ENCODE measurements at regions not wholly inside any gene's neighbourhood (a gene's known extent, or its start where the extent isn't known, plus 50 kb on each side); places are given as distances from the start of the nearest gene placed in this dataset.

GRCh38 chr15:97091093-97091492 is 760.6 kb downstream of the NR2F2 start:
- ATAC-seq: no peak
- TF ChIP-seq CSDC2 (CRISPR knock-in tag; IDR thresholded peaks at IDR 0.05) (no peak), GLIS3 (CRISPR knock-in tag; IDR thresholded peaks at IDR 0.05) (no peak), ZNF8 (CRISPR knock-in tag; IDR thresholded peaks at IDR 0.05) (no peak), TOX (CRISPR knock-in tag; IDR thresholded peaks at IDR 0.05; ENCODE audit: borderline replicate concordance) (no peak), RARB (CRISPR knock-in tag; IDR thresholded peaks at IDR 0.05) (no peak), ISL1 (CRISPR knock-in tag; IDR thresholded peaks at IDR 0.05) (no peak), POU6F1 (CRISPR knock-in tag; IDR thresholded peaks at IDR 0.05; ENCODE audit: borderline replicate concordance, low read depth) (no peak), CSRNP3 (CRISPR knock-in tag; IDR thresholded peaks at IDR 0.05) (no peak), OSR1 (CRISPR knock-in tag; IDR thresholded peaks at IDR 0.05) (no peak), TSHZ2 (CRISPR knock-in tag; IDR thresholded peaks at IDR 0.05) (no peak), BACH2 (CRISPR knock-in tag; IDR thresholded peaks at IDR 0.05; ENCODE audit: borderline replicate concordance) (no peak), ZFP3 (CRISPR knock-in tag; IDR thresholded peaks at IDR 0.05) (no peak), ARNTL (CRISPR knock-in tag; IDR thresholded peaks at IDR 0.05; ENCODE audit: borderline replicate concordance, low read depth) (no peak), ZFP30 (CRISPR knock-in tag; IDR thresholded peaks at IDR 0.05) (no peak), PATZ1 (CRISPR knock-in tag; IDR thresholded peaks at IDR 0.05; ENCODE audit: borderline replicate concordance) (no peak)

- no peak for ATAC-seq
- TF ChIP-seq ZNF70 (CRISPR knock-in tag; IDR thresholded peaks at IDR 0.05) (no peak), ZFP3 (CRISPR knock-in tag; IDR thresholded peaks at IDR 0.05) (no peak), TSHZ2 (CRISPR knock-in tag; IDR thresholded peaks at IDR 0.05) (no peak), ISL1 (CRISPR knock-in tag; IDR thresholded peaks at IDR 0.05) (no peak), TCF4 (CRISPR knock-in tag; IDR thresholded peaks at IDR 0.05; ENCODE audit: borderline replicate concordance) (no peak), BACH2 (CRISPR knock-in tag; IDR thresholded peaks at IDR 0.05; ENCODE audit: borderline replicate concordance) (no peak), SNAI2 (CRISPR knock-in tag; IDR thresholded peaks at IDR 0.05) (no peak), GLIS3 (CRISPR knock-in tag; IDR thresholded peaks at IDR 0.05) (no peak), ZNF8 (CRISPR knock-in tag; IDR thresholded peaks at IDR 0.05) (no peak), PPARA (CRISPR knock-in tag; IDR thresholded peaks at IDR 0.05; ENCODE audit: borderline replicate concordance) (no peak), CREB5 (CRISPR knock-in tag; IDR thresholded peaks at IDR 0.05; ENCODE audit: low read depth) (no peak), ZFP30 (CRISPR knock-in tag; IDR thresholded peaks at IDR 0.05) (no peak), ARNTL (CRISPR knock-in tag; IDR thresholded peaks at IDR 0.05; ENCODE audit: borderline replicate concordance, low read depth) (no peak), TOX (CRISPR knock-in tag; IDR thresholded peaks at IDR 0.05; ENCODE audit: borderline replicate concordance) (no peak), OSR1 (CRISPR knock-in tag; IDR thresholded peaks at IDR 0.05) (no peak)
Observed at GRCh38 chr15:97092656-97093055, 762.2 kb downstream of the NR2F2 start.

Data from SK-N-SH treated with all-trans-retinoic acid at 6 μM for 48 hours (cell line).